Astrocyte (in vitro differentiated cells and primary cell): ENCODE measurements at regions not wholly inside any gene's neighbourhood (a gene's known extent, or its start where the extent isn't known, plus 50 kb on each side); places are given as distances from the start of the nearest gene placed in this dataset.

Experiments
- DNase-seq: peaks from one replicate; pipeline ENCODE4 v3.0.0-alpha.2; 2010; ENCODE audit warnings: low read depth
- FAIRE-seq: peaks from 2 replicates; lab custom pipeline; 2011; peaks lifted over from hg19 to GRCh38; lab: Jason Lieb, UNC
- H2AFZ ChIP-seq: 2 replicates; pipeline ENCODE4 v1.6.0; 2012; ENCODE audit warnings: low read depth, low read length, inconsistent platforms
- H3K27ac ChIP-seq: 2 replicates; pipeline ENCODE4 v1.5.1; 2011; ENCODE audit warnings: low read depth, low read length, inconsistent platforms
- H3K27me3 ChIP-seq: 2 replicates; pipeline ENCODE4 v1.6.0; 2011; ENCODE audit warnings: low read length, inconsistent platforms; ENCODE audit not compliant: insufficient read depth
- H3K36me3 ChIP-seq: 2 replicates; pipeline ENCODE4 v1.5.1; 2011; ENCODE audit warnings: low read length, inconsistent platforms; ENCODE audit not compliant: insufficient read depth
- H3K4me1 ChIP-seq: 2 replicates; pipeline ENCODE4 v1.5.1; 2011; ENCODE audit warnings: low read length, inconsistent platforms; ENCODE audit not compliant: insufficient read depth
- H3K4me2 ChIP-seq: 2 replicates; pipeline ENCODE4 v1.6.0; 2012; ENCODE audit warnings: low read length, inconsistent platforms
- H3K4me3 ChIP-seq: 2 replicates; pipeline ENCODE4 v1.5.1; 2011; ENCODE audit warnings: low read depth, mild to moderate bottlenecking, low read length, inconsistent platforms; ENCODE audit not compliant: insufficient read depth
- H3K79me2 ChIP-seq: 2 replicates; pipeline ENCODE4 v1.6.0; 2012; ENCODE audit warnings: mild to moderate bottlenecking, low read length, inconsistent platforms; ENCODE audit not compliant: insufficient read depth
- H3K9ac ChIP-seq: 2 replicates; pipeline ENCODE4 v1.6.0; 2012; ENCODE audit warnings: mild to moderate bottlenecking, low read length, inconsistent platforms
- H3K9me3 ChIP-seq: 2 replicates; pipeline ENCODE4 v1.5.1; 2012; ENCODE audit warnings: low read depth, mild to moderate bottlenecking, low read length, inconsistent platforms; ENCODE audit not compliant: insufficient read depth
- H4K20me1 ChIP-seq: 2 replicates; pipeline ENCODE4 v1.6.0; 2012; ENCODE audit warnings: low read length, inconsistent platforms; ENCODE audit not compliant: insufficient read depth
- H3K27ac Mint-ChIP-seq: one replicate; pipeline ENCODE4 v1.8.0; 2021; ENCODE audit warnings: mild to moderate bottlenecking, mixed read lengths; ENCODE audit not compliant: unreplicated experiment
- H3K27me3 Mint-ChIP-seq: one replicate; pipeline ENCODE4 v1.8.0; 2021; ENCODE audit warnings: low read depth, mixed read lengths; ENCODE audit not compliant: unreplicated experiment
- H3K36me3 Mint-ChIP-seq: one replicate; pipeline ENCODE4 v1.8.0; 2021; ENCODE audit warnings: low read depth, mixed read lengths; ENCODE audit not compliant: unreplicated experiment
- H3K4me1 Mint-ChIP-seq: one replicate; pipeline ENCODE4 v1.8.0; 2021; ENCODE audit warnings: low read depth, mixed read lengths; ENCODE audit not compliant: unreplicated experiment
- H3K4me3 Mint-ChIP-seq: one replicate; pipeline ENCODE4 v1.8.0; 2021; ENCODE audit warnings: mild to moderate bottlenecking, moderate library complexity, mixed read lengths; ENCODE audit not compliant: unreplicated experiment
- H3K9me3 Mint-ChIP-seq: one replicate; pipeline ENCODE4 v1.8.0; 2021; ENCODE audit warnings: mild to moderate bottlenecking, mixed read lengths; ENCODE audit not compliant: unreplicated experiment
- EZH2 ChIP-seq: IDR thresholded peaks from 2 replicates; pipeline ENCODE4 v1.6.1; 2012; ENCODE audit warnings: mild to moderate bottlenecking, low read length, inconsistent platforms; ENCODE audit not compliant: insufficient read depth
- TF ChIP-seq, protein P1 (sequence below): IDR thresholded peaks from 2 replicates; pipeline ENCODE4 v1.5.1; 2011; ENCODE audit warnings: low read depth, mild to moderate bottlenecking, inconsistent platforms, low read length, moderate library complexity; ENCODE audit not compliant: insufficient read depth

GRCh38 chr2:173697929-173698328 is 267.2 kb downstream of the SP3 start:
- DNase-seq (no peak), FAIRE-seq (no peak)
- H3K9me3 ChIP-seq = no peaks in the 10 kb centered on the region
- Mint-ChIP-seq H3K9me3 (no peaks in the 10 kb centered on the region), H3K27ac (no peak overlapping the region), H3K36me3 (no peaks in the 10 kb centered on the region), H3K4me1 (no peaks in the 10 kb centered on the region), H3K4me3 (no peak overlapping the region), H3K27me3 (no peaks in the 10 kb centered on the region)
- H2AFZ ChIP-seq = no peak overlapping the region
- TF ChIP-seq EZH2 = no peak
- TF ChIP-seq, protein P1, sequence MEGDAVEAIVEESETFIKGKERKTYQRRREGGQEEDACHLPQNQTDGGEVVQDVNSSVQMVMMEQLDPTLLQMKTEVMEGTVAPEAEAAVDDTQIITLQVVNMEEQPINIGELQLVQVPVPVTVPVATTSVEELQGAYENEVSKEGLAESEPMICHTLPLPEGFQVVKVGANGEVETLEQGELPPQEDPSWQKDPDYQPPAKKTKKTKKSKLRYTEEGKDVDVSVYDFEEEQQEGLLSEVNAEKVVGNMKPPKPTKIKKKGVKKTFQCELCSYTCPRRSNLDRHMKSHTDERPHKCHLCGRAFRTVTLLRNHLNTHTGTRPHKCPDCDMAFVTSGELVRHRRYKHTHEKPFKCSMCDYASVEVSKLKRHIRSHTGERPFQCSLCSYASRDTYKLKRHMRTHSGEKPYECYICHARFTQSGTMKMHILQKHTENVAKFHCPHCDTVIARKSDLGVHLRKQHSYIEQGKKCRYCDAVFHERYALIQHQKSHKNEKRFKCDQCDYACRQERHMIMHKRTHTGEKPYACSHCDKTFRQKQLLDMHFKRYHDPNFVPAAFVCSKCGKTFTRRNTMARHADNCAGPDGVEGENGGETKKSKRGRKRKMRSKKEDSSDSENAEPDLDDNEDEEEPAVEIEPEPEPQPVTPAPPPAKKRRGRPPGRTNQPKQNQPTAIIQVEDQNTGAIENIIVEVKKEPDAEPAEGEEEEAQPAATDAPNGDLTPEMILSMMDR = no peak
- H3K9ac ChIP-seq = no peak overlapping the region
- no peaks in the 10 kb centered on the region for H4K20me1 ChIP-seq
- H3K79me2 ChIP-seq = no peaks in the 10 kb centered on the region
- no peaks in the 10 kb centered on the region for H3K4me1 ChIP-seq
- H3K4me3 ChIP-seq = no peak overlapping the region
- no peaks in the 10 kb centered on the region for H3K27me3 ChIP-seq
- H3K36me3 ChIP-seq = no peaks in the 10 kb centered on the region
- no peak overlapping the region for H3K27ac ChIP-seq
- no peak overlapping the region for H3K4me2 ChIP-seq

DNA sequence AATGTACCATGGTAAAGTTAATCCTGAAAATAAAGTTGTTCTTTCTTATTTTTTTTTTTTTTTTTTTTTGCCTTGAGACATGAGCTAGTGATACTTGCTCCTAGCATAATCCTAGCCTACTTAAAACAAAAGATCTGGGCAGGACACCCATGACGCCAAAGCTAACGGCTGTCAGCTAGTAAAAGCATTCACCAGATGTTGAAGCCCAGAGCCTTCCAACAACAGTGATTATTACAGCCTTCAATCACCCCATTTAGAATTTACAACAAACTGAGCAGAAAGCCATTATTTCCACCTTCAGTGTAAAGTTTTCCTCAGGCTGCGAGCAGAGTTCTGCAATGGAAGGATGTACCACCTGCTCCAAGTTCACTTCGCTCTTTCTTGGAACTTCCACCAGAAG is 259.5 kb downstream of the SP3 start:
- no peak for TF ChIP-seq EZH2
- TF ChIP-seq, protein P1 = no peak
- no peak overlapping the region for H3K9ac ChIP-seq
- no peak for FAIRE-seq

DNA sequence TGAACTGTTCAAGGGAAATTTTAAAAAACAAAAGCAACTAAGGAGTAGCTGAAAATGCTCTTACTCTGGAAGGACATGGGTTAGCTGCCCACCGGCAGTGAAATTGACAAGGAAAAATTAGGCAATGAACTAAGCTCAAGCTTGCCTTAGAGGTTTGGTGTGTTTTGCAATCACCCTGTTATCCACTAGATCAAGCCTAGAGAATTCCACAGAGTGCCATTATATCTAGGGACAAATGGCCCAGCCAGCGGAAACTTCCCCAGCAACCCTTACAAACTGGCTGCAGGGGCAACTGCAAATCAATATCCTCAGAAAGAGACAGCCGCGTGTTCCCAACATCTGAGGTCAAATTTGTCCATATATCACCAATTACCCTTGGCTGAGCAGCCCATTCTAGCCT is 258.2 kb downstream of the SP3 start:
- no peak overlapping the region for H3K9ac ChIP-seq
- Mint-ChIP-seq H3K4me3 (no peak overlapping the region), H3K4me1 (peaks cover 8% of the 10 kb centered on the region), H3K36me3 (no peaks in the 10 kb centered on the region), H3K9me3 (no peaks in the 10 kb centered on the region), H3K27me3 (no peaks in the 10 kb centered on the region), H3K27ac (no peak overlapping the region)
- no peak overlapping the region for H3K27ac ChIP-seq
- DNase-seq (no peak), FAIRE-seq (no peak)
- no peaks in the 10 kb centered on the region for H3K4me1 ChIP-seq
- no peak overlapping the region for H2AFZ ChIP-seq
- H4K20me1 ChIP-seq = no peaks in the 10 kb centered on the region
- no peak for TF ChIP-seq EZH2
- TF ChIP-seq, protein P1 = no peak
- H3K4me2 ChIP-seq = no peak overlapping the region
- no peaks in the 10 kb centered on the region for H3K27me3 ChIP-seq
- H3K4me3 ChIP-seq = no peak overlapping the region
- no peaks in the 10 kb centered on the region for H3K9me3 ChIP-seq
- H3K36me3 ChIP-seq = no peaks in the 10 kb centered on the region
- no peaks in the 10 kb centered on the region for H3K79me2 ChIP-seq

More for the DNA sequence above, 259.5 kb downstream of the SP3 start:
- Histone ChIP-seq H3K27me3 (no peaks in the 10 kb centered on the region), H3K79me2 (no peaks in the 10 kb centered on the region), H3K4me2 (no peak overlapping the region), H4K20me1 (no peaks in the 10 kb centered on the region), H3K27ac (no peak overlapping the region), H3K36me3 (no peaks in the 10 kb centered on the region), H3K9me3 (no peaks in the 10 kb centered on the region), H3K4me3 (no peak overlapping the region), H3K4me1 (no peaks in the 10 kb centered on the region), H2AFZ (no peak overlapping the region)
- no peak for DNase-seq
- H3K36me3 Mint-ChIP-seq = no peaks in the 10 kb centered on the region
- H3K27me3 Mint-ChIP-seq = no peaks in the 10 kb centered on the region
- peaks cover 5% of the 10 kb centered on the region for H3K4me1 Mint-ChIP-seq
- no peak overlapping the region for H3K4me3 Mint-ChIP-seq
- H3K9me3 Mint-ChIP-seq = no peaks in the 10 kb centered on the region
- H3K27ac Mint-ChIP-seq = no peak overlapping the region
